GM12878 (cell line): ENCODE measurements at regions not wholly inside any gene's neighbourhood (a gene's known extent, or its start where the extent isn't known, plus 50 kb on each side); places are given as distances from the start of the nearest gene placed in this dataset.

ENCODE experiments used
- ATAC-seq: fragments of 200-7000 bp; cut with Tn5 transposase; 3 replicates; pipeline ENCODE4 v1.9.1; 2020; ENCODE audit warnings: mild to moderate bottlenecking, moderate library complexity
- BruUV-seq: library from RNA; stranded (reverse); fragments of 400-500 nt; replicated peaks from 2 replicates; lab custom pipeline; 2021; lab: Mats Ljungman, UMichigan
- CTCF ChIA-PET: fragments of 300-600 bp; sonication (Branson Sonifier 250); formaldehyde crosslinking; extraction: SDS; loops from one replicate; lab custom pipeline; 2021; ENCODE audit warnings: inconsistent platforms; lab: Yijun Ruan, JAX
- POLR2A ChIA-PET: fragments of 350-600 bp; formaldehyde crosslinking; extraction: SDS; loops from one replicate; lab custom pipeline; 2021; ENCODE audit warnings: inconsistent platforms; lab: Charles Lee
- RAD21 ChIA-PET: fragments of 300-600 bp; sonication (Branson Sonifier 250); formaldehyde crosslinking; loops from one replicate; lab custom pipeline; 2023; ENCODE audit warnings: antibody characterized with exemption; ENCODE audit not compliant: unreplicated experiment; lab: Charles Lee
- SMC1A ChIA-PET: fragments of 300-600 bp; sonication (Branson Sonifier 250); formaldehyde crosslinking; loops from one replicate; lab custom pipeline; 2023; ENCODE audit not compliant: unreplicated experiment, uncharacterized antibody; lab: Charles Lee
- DNase-seq: peaks from one replicate; pipeline ENCODE4 v3.0.0-alpha.2; 2011; ENCODE audit warnings: low read depth, low spot score
- FAIRE-seq: peaks from 3 replicates; lab custom pipeline; 2011; peaks lifted over from hg19 to GRCh38; lab: Jason Lieb, UNC
- H2AFZ ChIP-seq: 2 replicates; pipeline ENCODE4 v1.6.0; 2011; ENCODE audit warnings: low read depth, low read length, control low read depth; ENCODE audit not compliant: control insufficient read depth
- H3K27ac ChIP-seq: 2 replicates; pipeline ENCODE4 v1.5.1; 2011; ENCODE audit warnings: control low read depth; ENCODE audit not compliant: control insufficient read depth, insufficient read depth
- H3K27me3 ChIP-seq, 2 experiments: replicated peaks in 1 of 2; 2 replicates each; pipeline versions ENCODE4 v1.6.0 to v1.6.1; 2011; ENCODE audit warnings: low read length in 1 of 2; ENCODE audit not compliant: control insufficient read depth in 2 of 2, insufficient read depth in 2 of 2
- H3K36me3 ChIP-seq, 2 experiments: 2 replicates each; pipeline ENCODE4 v1.5.1; 2011; ENCODE audit warnings: low read length in 1 of 2; ENCODE audit not compliant: control insufficient read depth in 2 of 2, insufficient read depth in 2 of 2
- H3K4me1 ChIP-seq: 2 replicates; pipeline ENCODE4 v1.6.1; 2011; ENCODE audit warnings: mild to moderate bottlenecking, low read length, moderate library complexity, mixed read lengths; ENCODE audit not compliant: control insufficient read depth, insufficient read depth
- H3K4me2 ChIP-seq: 2 replicates; pipeline ENCODE4 v1.6.0; 2011; ENCODE audit warnings: control low read depth; ENCODE audit not compliant: control insufficient read depth, insufficient read depth
- H3K4me3 ChIP-seq: fragments of 200-600 bp; sonication (generic); 2 replicates; pipeline ENCODE4 v1.5.1; 2016
- H3K79me2 ChIP-seq: 2 replicates; pipeline ENCODE4 v1.6.0; 2011; ENCODE audit warnings: low read length; ENCODE audit not compliant: control insufficient read depth, insufficient read depth
- H3K9ac ChIP-seq: 2 replicates; pipeline ENCODE4 v1.8.0; 2011; ENCODE audit warnings: low read length, control low read depth, mixed read lengths; ENCODE audit not compliant: control insufficient read depth, insufficient read depth
- H3K9me3 ChIP-seq: replicated peaks from 3 replicates; pipeline ENCODE4 v1.5.1; 2011; ENCODE audit warnings: mild to moderate bottlenecking, low read length; ENCODE audit not compliant: control insufficient read depth, insufficient read depth
- H4K20me1 ChIP-seq: 2 replicates; pipeline ENCODE4 v1.6.0; 2011; ENCODE audit not compliant: control insufficient read depth, insufficient read depth
- BMI1 ChIP-seq: fragments of 450-650 bp; IDR thresholded peaks from 2 replicates; pipeline ENCODE4 v1.6.1; 2016; ENCODE audit warnings: mild to moderate bottlenecking, moderate library complexity, borderline replicate concordance
- EGR1 ChIP-seq, 2 experiments: IDR thresholded peaks; 1 replicate in 1 of 2; 2 replicates in 1 of 2; pipeline ENCODE4 v1.6.1; 2011 to 2012; ENCODE audit warnings: low read depth in 2 of 2, low read length in 2 of 2, borderline replicate concordance in 1 of 2, mild to moderate bottlenecking in 1 of 2, moderate library complexity in 1 of 2
- MEF2A ChIP-seq: IDR thresholded peaks from 2 replicates; pipeline ENCODE4 v1.6.1; 2011; ENCODE audit warnings: low read depth, mild to moderate bottlenecking, low read length, moderate library complexity; ENCODE audit not compliant: insufficient read depth
- MEF2B ChIP-seq: fragments of 450-650 bp; IDR thresholded peaks from 2 replicates; pipeline ENCODE4 v1.6.1; 2018; ENCODE audit warnings: mild to moderate bottlenecking, moderate library complexity; ENCODE audit not compliant: partially characterized antibody, poor library complexity, severe bottlenecking
- MYB ChIP-seq: fragments of 150-350 bp; IDR thresholded peaks from 2 replicates; pipeline ENCODE4 v1.6.1; 2014; ENCODE audit warnings: mild to moderate bottlenecking, low read depth, low read length, borderline replicate concordance
- PAX8 ChIP-seq: fragments of 450-650 bp; IDR thresholded peaks from 2 replicates; pipeline ENCODE4 v1.6.1; 2017; ENCODE audit warnings: mild to moderate bottlenecking, moderate library complexity
- RAD21 ChIP-seq: IDR thresholded peaks from 2 replicates; pipeline ENCODE4 v1.6.1; 2011; ENCODE audit warnings: mild to moderate bottlenecking, low read depth, low read length, moderate library complexity; ENCODE audit not compliant: insufficient read depth
- RB1 ChIP-seq: fragments of 450-650 bp; formaldehyde crosslinking; IDR thresholded peaks from 2 replicates; pipeline ENCODE4 v1.6.1; 2017; ENCODE audit warnings: mild to moderate bottlenecking, borderline replicate concordance
- RCOR1 ChIP-seq: conservative IDR thresholded peaks from 2 replicates; pipeline ENCODE4 v1.6.1; 2012; ENCODE audit warnings: low read depth, low read length, improper control_type of control experiment
- SUPT20H ChIP-seq: IDR thresholded peaks from 2 replicates; pipeline ENCODE4 v1.6.1; 2011; ENCODE audit warnings: low read depth, mild to moderate bottlenecking, low read length, moderate library complexity, borderline replicate concordance; ENCODE audit not compliant: control insufficient read depth
- WGBS: methylation state at CpG from one replicate; pipeline ENCODE4 v1.1.6; 2016; ENCODE audit warnings: low lambda C conversion rate; ENCODE audit not compliant: insufficient replicate concordance, insufficient coverage; ENCODE audit errors: missing lambda C conversion rate; 5-methylcytosine and 5-hydroxymethylcytosine counted together
- in situ Hi-C: fragments of 300-500 bp; cut with MboI; formaldehyde crosslinking; loops from 9 replicates; pipeline ENCODE4 v1.14.3; 2018; ENCODE audit warnings: mixed read lengths
- intact Hi-C: fragments of 100-400 bp; cut with micrococcal nuclease; formaldehyde crosslinking; loops from one replicate; pipeline ENCODE4 v1.14.2; 2022; ENCODE audit not compliant: unreplicated experiment
- TF ChIP-seq, protein P1 (sequence below), 3 experiments: IDR thresholded peaks in 2 of 3; conservative IDR thresholded peaks in 1 of 3; 2 replicates each; pipeline ENCODE4 v1.5.1; 2011; ENCODE audit warnings: low read depth in 3 of 3, low read length in 3 of 3, mild to moderate bottlenecking in 3 of 3, control low read depth in 2 of 3, moderate library complexity in 2 of 3, inconsistent platforms in 1 of 3, mixed read lengths in 1 of 3; ENCODE audit not compliant: control insufficient read depth in 2 of 3, insufficient read depth in 1 of 3; ENCODE audit errors: extremely low read depth in 1 of 3
- TF ChIP-seq, protein P2 (sequence below): fragments of 150-350 bp; IDR thresholded peaks from 2 replicates; pipeline ENCODE4 v1.6.1; 2016; ENCODE audit warnings: low read depth, low read length

DNA sequence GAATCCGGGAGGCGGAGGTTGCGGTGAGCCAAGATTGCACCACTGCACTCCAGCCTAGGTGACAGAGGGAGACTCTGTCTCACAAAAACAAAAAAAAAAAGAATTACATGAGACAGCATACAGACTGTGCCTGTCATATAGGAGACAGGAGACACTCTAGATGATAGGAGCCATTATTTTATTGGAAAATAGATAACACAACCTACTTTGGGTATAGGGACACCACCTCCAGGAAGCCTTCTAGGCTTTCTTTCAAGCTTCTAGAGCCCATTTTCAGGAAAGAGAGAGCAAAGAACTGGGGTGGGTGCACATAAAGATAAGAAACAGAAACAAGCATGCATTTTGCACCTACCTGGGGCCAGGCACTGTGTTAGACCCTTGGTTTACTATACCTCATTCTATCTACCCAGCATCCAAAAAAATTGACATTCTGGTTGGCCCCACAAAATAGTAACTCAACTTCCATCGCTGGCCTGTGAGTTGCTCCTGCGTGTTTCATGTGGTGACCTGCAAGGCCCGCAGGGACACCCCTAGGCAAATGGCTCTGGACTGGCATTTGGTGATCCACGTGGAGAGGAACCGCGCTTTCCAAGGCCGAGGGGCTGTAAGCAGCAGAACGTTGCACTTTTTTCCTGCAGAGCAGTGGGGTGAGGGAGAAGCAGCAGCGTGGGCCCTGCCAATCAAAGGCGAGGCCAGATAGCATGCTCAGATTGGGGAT lies 57.1 kb upstream of the CACUL1 start:
- CTCF ChIA-PET, result no interaction called here
- TF ChIP-seq SUPT20H (no peak), BMI1 (no peak)
- no peak for FAIRE-seq
- SMC1A ChIA-PET, result no interaction called here
- RAD21 ChIA-PET, result no interaction called here
- Histone ChIP-seq H3K9ac (no peak overlapping the region), H3K79me2 (no peaks in the 10 kb centered on the region), H2AFZ (no peak overlapping the region), H3K27ac (no peak overlapping the region), H3K4me2 (no peak overlapping the region), H3K4me1 (no peaks in the 10 kb centered on the region), H3K4me3 (no peak overlapping the region), H3K9me3 (no peaks in the 10 kb centered on the region), H3K27me3 (no peaks in the 10 kb centered on the region; a peak in 1 of 4 replicates), H3K36me3 (no peaks in the 10 kb centered on the region), H4K20me1 (no peaks in the 10 kb centered on the region)
- intact Hi-C loops (no loop called here), in situ Hi-C loops (no loop called here)
- POLR2A ChIA-PET, result no interaction called here
- BruUV-seq, result no TSS peak
- 40% methylated on average over 13 of the region's 13 CpGs for WGBS
- DNase-seq, result no peak
- ATAC-seq, result no peak

DNA sequence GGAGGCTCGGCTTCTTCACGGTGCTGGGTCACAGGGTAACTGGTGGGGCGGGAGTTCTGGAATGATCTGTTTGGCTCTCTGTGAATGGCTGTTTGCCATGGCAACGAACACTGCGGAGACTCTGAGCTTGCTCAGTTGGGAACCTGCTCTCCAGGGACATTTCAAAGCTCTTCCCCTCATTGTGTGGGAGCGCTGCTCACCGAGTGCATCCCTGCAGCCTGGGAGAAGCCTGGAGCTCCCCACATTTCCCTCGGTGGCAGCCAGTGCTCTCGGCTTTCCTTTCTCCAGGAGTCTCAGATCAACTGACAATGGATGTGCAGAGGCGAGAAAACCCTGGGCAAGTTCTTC lies 57.6 kb upstream of the CACUL1 start:
- Histone ChIP-seq H3K36me3 (no peaks in the 10 kb centered on the region), H3K9me3 (no peaks in the 10 kb centered on the region), H3K4me1 (no peaks in the 10 kb centered on the region), H3K27ac (no peak overlapping the region), H3K79me2 (no peaks in the 10 kb centered on the region), H3K4me3 (no peak overlapping the region), H4K20me1 (no peaks in the 10 kb centered on the region), H2AFZ (no peak overlapping the region), H3K4me2 (no peak overlapping the region), H3K9ac (no peak overlapping the region), H3K27me3 (no peaks in the 10 kb centered on the region; a peak in 1 of 4 replicates)
- WGBS, result 64% methylated on average over 10 of the region's 10 CpGs
- ChIA-PET SMC1A (no interaction called here), CTCF (no interaction called here), POLR2A (no interaction called here), RAD21 (no interaction called here)
- in situ Hi-C loops, result no loop called here
- intact Hi-C loops, result no loop called here
- BruUV-seq, result no TSS peak
- no peak for ATAC-seq
- DNase-seq, result no peak
- no peak for FAIRE-seq
- no peak for TF ChIP-seq RB1
- no peak for TF ChIP-seq MYB
- TF ChIP-seq, protein P1, sequence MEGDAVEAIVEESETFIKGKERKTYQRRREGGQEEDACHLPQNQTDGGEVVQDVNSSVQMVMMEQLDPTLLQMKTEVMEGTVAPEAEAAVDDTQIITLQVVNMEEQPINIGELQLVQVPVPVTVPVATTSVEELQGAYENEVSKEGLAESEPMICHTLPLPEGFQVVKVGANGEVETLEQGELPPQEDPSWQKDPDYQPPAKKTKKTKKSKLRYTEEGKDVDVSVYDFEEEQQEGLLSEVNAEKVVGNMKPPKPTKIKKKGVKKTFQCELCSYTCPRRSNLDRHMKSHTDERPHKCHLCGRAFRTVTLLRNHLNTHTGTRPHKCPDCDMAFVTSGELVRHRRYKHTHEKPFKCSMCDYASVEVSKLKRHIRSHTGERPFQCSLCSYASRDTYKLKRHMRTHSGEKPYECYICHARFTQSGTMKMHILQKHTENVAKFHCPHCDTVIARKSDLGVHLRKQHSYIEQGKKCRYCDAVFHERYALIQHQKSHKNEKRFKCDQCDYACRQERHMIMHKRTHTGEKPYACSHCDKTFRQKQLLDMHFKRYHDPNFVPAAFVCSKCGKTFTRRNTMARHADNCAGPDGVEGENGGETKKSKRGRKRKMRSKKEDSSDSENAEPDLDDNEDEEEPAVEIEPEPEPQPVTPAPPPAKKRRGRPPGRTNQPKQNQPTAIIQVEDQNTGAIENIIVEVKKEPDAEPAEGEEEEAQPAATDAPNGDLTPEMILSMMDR (IDR thresholded peaks at IDR 0.05 in 2 of 3, conservative IDR thresholded peaks at IDR 0.05 in 1 of 3; ENCODE audit: control insufficient read depth in 2 of 3, extremely low read depth in 1 of 3, insufficient read depth in 1 of 3, low read depth in 3 of 3, low read length in 3 of 3), result no peak
- TF ChIP-seq MEF2A, result no peak
- no peak for TF ChIP-seq PAX8
- no peak for TF ChIP-seq RAD21
- no peak for TF ChIP-seq RCOR1
- no peak for TF ChIP-seq EGR1 (IDR thresholded peaks at IDR 0.05; ENCODE audit: borderline replicate concordance in 1 of 2, low read depth in 2 of 2, low read length in 2 of 2)
- TF ChIP-seq MEF2B, result no peak
- TF ChIP-seq, protein P2, sequence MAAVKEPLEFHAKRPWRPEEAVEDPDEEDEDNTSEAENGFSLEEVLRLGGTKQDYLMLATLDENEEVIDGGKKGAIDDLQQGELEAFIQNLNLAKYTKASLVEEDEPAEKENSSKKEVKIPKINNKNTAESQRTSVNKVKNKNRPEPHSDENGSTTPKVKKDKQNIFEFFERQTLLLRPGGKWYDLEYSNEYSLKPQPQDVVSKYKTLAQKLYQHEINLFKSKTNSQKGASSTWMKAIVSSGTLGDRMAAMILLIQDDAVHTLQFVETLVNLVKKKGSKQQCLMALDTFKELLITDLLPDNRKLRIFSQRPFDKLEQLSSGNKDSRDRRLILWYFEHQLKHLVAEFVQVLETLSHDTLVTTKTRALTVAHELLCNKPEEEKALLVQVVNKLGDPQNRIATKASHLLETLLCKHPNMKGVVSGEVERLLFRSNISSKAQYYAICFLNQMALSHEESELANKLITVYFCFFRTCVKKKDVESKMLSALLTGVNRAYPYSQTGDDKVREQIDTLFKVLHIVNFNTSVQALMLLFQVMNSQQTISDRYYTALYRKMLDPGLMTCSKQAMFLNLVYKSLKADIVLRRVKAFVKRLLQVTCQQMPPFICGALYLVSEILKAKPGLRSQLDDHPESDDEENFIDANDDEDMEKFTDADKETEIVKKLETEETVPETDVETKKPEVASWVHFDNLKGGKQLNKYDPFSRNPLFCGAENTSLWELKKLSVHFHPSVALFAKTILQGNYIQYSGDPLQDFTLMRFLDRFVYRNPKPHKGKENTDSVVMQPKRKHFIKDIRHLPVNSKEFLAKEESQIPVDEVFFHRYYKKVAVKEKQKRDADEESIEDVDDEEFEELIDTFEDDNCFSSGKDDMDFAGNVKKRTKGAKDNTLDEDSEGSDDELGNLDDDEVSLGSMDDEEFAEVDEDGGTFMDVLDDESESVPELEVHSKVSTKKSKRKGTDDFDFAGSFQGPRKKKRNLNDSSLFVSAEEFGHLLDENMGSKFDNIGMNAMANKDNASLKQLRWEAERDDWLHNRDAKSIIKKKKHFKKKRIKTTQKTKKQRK, result no peak
